NCI-H1048 (cell line): ENCODE measurements at regions not wholly inside any gene's neighbourhood (a gene's known extent, or its start where the extent isn't known, plus 50 kb on each side); places are given as distances from the start of the nearest gene placed in this dataset.

Source experiments
- DNase-seq: peaks from one replicate; lab custom pipeline; 2025; lab: John Stamatoyannopoulos, UW

GRCh38 chr17:79169861-79170260 is 95.2 kb downstream of the ENGASE start:
- no peak for DNase-seq

GRCh38 chr17:79169366-79169765 is 94.7 kb downstream of the ENGASE start:
- DNase-seq: no peak

GRCh38 chr17:79168486-79169055 is 93.9 kb downstream of the ENGASE start:
- DNase-seq: no peak

GRCh38 chr17:79167486-79167885 is 92.9 kb downstream of the ENGASE start:
- no peak for DNase-seq

GRCh38 chr17:79165756-79166473 is 91.3 kb downstream of the ENGASE start:
- no peak for DNase-seq

- DNase-seq: no peak
Measured at GRCh38 chr17:79164913-79165695, 90.5 kb downstream of the ENGASE start.

- DNase-seq: no peak
Measured at GRCh38 chr17:79164408-79164807, 89.8 kb downstream of the ENGASE start.

- DNase-seq: no peak
Measured at GRCh38 chr17:79163071-79163470, 88.4 kb downstream of the ENGASE start.

GRCh38 chr17:79162012-79162963 is 87.7 kb downstream of the ENGASE start:
- no peak for DNase-seq

- no peak for DNase-seq
Measured at GRCh38 chr17:79160980-79161636, 86.5 kb downstream of the ENGASE start.

GRCh38 chr17:79159926-79160325 is 85.3 kb downstream of the ENGASE start:
- DNase-seq: no peak

- no peak for DNase-seq
Measured at GRCh38 chr17:79159471-79159870, 84.8 kb downstream of the ENGASE start.

GRCh38 chr17:79156463-79157095 is 82.0 kb downstream of the ENGASE start:
- DNase-seq: no peak

GRCh38 chr17:79155701-79156100 is 81.1 kb downstream of the ENGASE start:
- no peak for DNase-seq

GRCh38 chr17:79154951-79155585 is 80.4 kb downstream of the ENGASE start:
- no peak for DNase-seq

GRCh38 chr17:79154446-79154845 is 79.8 kb downstream of the ENGASE start:
- no peak for DNase-seq

- no peak for DNase-seq
Measured at GRCh38 chr17:79153367-79154130, 78.9 kb downstream of the ENGASE start.

GRCh38 chr17:79152636-79153035 is 78.0 kb downstream of the ENGASE start:
- no peak for DNase-seq

GRCh38 chr17:79152110-79152509 is 77.5 kb downstream of the ENGASE start:
- DNase-seq: no peak

GRCh38 chr17:79150799-79151198 is 76.2 kb downstream of the ENGASE start:
- DNase-seq: no peak
